HepG2 (cell line): ENCODE measurements at regions not wholly inside any gene's neighbourhood (a gene's known extent, or its start where the extent isn't known, plus 50 kb on each side); places are given as distances from the start of the nearest gene placed in this dataset.

Source experiments
- ATAC-seq: fragments of 200-7000 bp; cut with Tn5 transposase; 3 replicates; pipeline ENCODE4 v1.9.1; 2020; ENCODE audit warnings: mild to moderate bottlenecking, moderate library complexity
- BruUV-seq: library from RNA; stranded (reverse); fragments of 400-500 nt; replicated peaks from 2 replicates; lab custom pipeline; 2021; lab: Mats Ljungman, UMichigan
- CTCF ChIA-PET: fragments of 300-600 bp; formaldehyde crosslinking; extraction: SDS; loops from one replicate; lab custom pipeline; 2021; ENCODE audit warnings: low total read pairs, inconsistent platforms, low intra/inter-chr PET ratio; lab: Yijun Ruan, JAX
- POLR2A ChIA-PET: fragments of 350-600 bp; sonication (Branson Sonifier 250); formaldehyde crosslinking; loops from one replicate; lab custom pipeline; 2020; ENCODE audit warnings: antibody characterized with exemption, inconsistent platforms; lab: Yijun Ruan, JAX
- DNase-seq: peaks from one replicate; pipeline ENCODE4 v3.0.0-alpha.2; 2015; ENCODE audit warnings: low spot score
- FAIRE-seq: peaks from 3 replicates; lab custom pipeline; 2011; peaks lifted over from hg19 to GRCh38; lab: Jason Lieb, UNC
- H2AFZ ChIP-seq: one replicate; pipeline ENCODE4 v1.6.1; 2011; ENCODE audit warnings: low read length, inconsistent platforms
- H3K27ac ChIP-seq: fragments of 300-600 bp; 3 replicates; pipeline ENCODE4 v1.8.0; 2011; ENCODE audit warnings: mixed run types, mild to moderate bottlenecking, mixed read lengths, low read length, inconsistent platforms; ENCODE audit not compliant: insufficient read depth; ENCODE audit errors: extremely low read length
- H3K27me3 ChIP-seq, 2 experiments: fragments of 200-600 bp in 1 of 2; 2 replicates in 1 of 2; 3 replicates in 1 of 2; pipeline versions ENCODE4 v1.6.0 to v1.8.0; 2011; ENCODE audit warnings: low read length in 2 of 2, mild to moderate bottlenecking in 2 of 2, moderate library complexity in 2 of 2, inconsistent platforms in 1 of 2; ENCODE audit not compliant: insufficient read depth in 2 of 2, control insufficient read depth in 1 of 2
- H3K36me3 ChIP-seq, 2 experiments: fragments of 200-600 bp in 1 of 2; replicated peaks in 1 of 2; 2 replicates in 1 of 2; 3 replicates in 1 of 2; pipeline versions ENCODE4 v1.5.1 to v1.8.0; 2011; ENCODE audit warnings: low read length in 2 of 2, inconsistent platforms in 1 of 2; ENCODE audit not compliant: insufficient read depth in 2 of 2, control insufficient read depth in 1 of 2
- H3K4me1 ChIP-seq: 2 replicates; pipeline ENCODE4 v1.5.1; 2012; ENCODE audit warnings: low read length, inconsistent platforms; ENCODE audit not compliant: insufficient read depth
- H3K4me2 ChIP-seq: 2 replicates; pipeline ENCODE4 v1.6.0; 2011; ENCODE audit warnings: low read depth, low read length, inconsistent platforms
- H3K4me3 ChIP-seq, 3 experiments: fragments of 200-600 bp in 1 of 3; sonication (generic), shearing (Covaris generic) in 1 of 3; replicated peaks in 1 of 3; 2 replicates each; pipeline ENCODE4 v1.5.1; 2011 to 2016; ENCODE audit warnings: low read length in 3 of 3, inconsistent platforms in 2 of 3, low read depth in 2 of 3, mild to moderate bottlenecking in 2 of 3, control low read depth in 1 of 3, mixed read lengths in 1 of 3; ENCODE audit not compliant: insufficient read depth in 1 of 3
- H3K79me2 ChIP-seq: one replicate; pipeline ENCODE4 v1.6.1; 2011; ENCODE audit warnings: low read length, inconsistent platforms; ENCODE audit not compliant: insufficient read depth
- H3K9ac ChIP-seq: 2 replicates; pipeline ENCODE4 v1.6.0; 2011; ENCODE audit warnings: mild to moderate bottlenecking, low read depth, low read length, inconsistent platforms; ENCODE audit not compliant: insufficient read depth
- H3K9me3 ChIP-seq: 2 replicates; pipeline ENCODE4 v1.5.1; 2012; ENCODE audit warnings: mild to moderate bottlenecking, low read length
- H4K20me1 ChIP-seq: 2 replicates; pipeline ENCODE4 v1.6.0; 2011; ENCODE audit warnings: inconsistent platforms, mild to moderate bottlenecking, low read length, moderate library complexity; ENCODE audit not compliant: insufficient read depth
- ARID2 ChIP-seq: sonication (generic); formaldehyde crosslinking; IDR thresholded peaks from 2 replicates; pipeline ENCODE4 v1.8.1; 2022; ENCODE audit warnings: mild to moderate bottlenecking, missing genetic modification reagents, borderline replicate concordance
- PCBP1 ChIP-seq: fragments of 200-400 bp; formaldehyde crosslinking; IDR thresholded peaks from 2 replicates; pipeline ENCODE4 v1.6.1; 2017; ENCODE audit warnings: mild to moderate bottlenecking, low read depth, low read length, borderline replicate concordance
- RBAK ChIP-seq: sonication (generic); formaldehyde crosslinking; IDR thresholded peaks from 2 replicates; pipeline ENCODE4 v1.5.1; 2020; ENCODE audit warnings: mild to moderate bottlenecking, missing genetic modification reagents
- TMF1 ChIP-seq: sonication (generic); formaldehyde crosslinking; IDR thresholded peaks from 2 replicates; pipeline ENCODE4 v1.8.1; 2022; ENCODE audit warnings: low read depth, missing genetic modification reagents
- ZNF225 ChIP-seq: sonication (generic); formaldehyde crosslinking; IDR thresholded peaks from 2 replicates; pipeline ENCODE4 v1.4.0; 2020; ENCODE audit warnings: mild to moderate bottlenecking, missing genetic modification reagents
- ZNF296 ChIP-seq: sonication (generic); formaldehyde crosslinking; conservative IDR thresholded peaks from 2 replicates; pipeline ENCODE4 v1.5.0; 2020; ENCODE audit warnings: mild to moderate bottlenecking, missing genetic modification reagents
- ZNF503 ChIP-seq: sonication (generic); formaldehyde crosslinking; IDR thresholded peaks from 2 replicates; pipeline ENCODE4 v1.4.0; 2020; ENCODE audit warnings: missing genetic modification reagents
- ZNF629 ChIP-seq: sonication (generic); formaldehyde crosslinking; conservative IDR thresholded peaks from 2 replicates; pipeline ENCODE4 v1.5.0; 2020; ENCODE audit warnings: missing genetic modification reagents
- ZNF709 ChIP-seq: sonication (generic); formaldehyde crosslinking; IDR thresholded peaks from 2 replicates; pipeline ENCODE4 v1.5.0; 2020; ENCODE audit warnings: mild to moderate bottlenecking, missing genetic modification reagents
- ZNF772 ChIP-seq: sonication (generic); formaldehyde crosslinking; IDR thresholded peaks from 2 replicates; pipeline ENCODE4 v1.5.0; 2020; ENCODE audit warnings: mild to moderate bottlenecking, missing genetic modification reagents
- WGBS: methylation state at CpG from one replicate; pipeline ENCODE4 v1.1.6; 2017; ENCODE audit warnings: low lambda C conversion rate; 5-methylcytosine and 5-hydroxymethylcytosine counted together
- in situ Hi-C: cut with HindIII; loops from 2 replicates; pipeline ENCODE4 v1.10.0; 2017; ENCODE audit warnings: low pct_unique_long_range_greater_than_20kb; ENCODE audit not compliant: extremely low pct_ligation_motif_present
- intact Hi-C: fragments of 100-400 bp; cut with micrococcal nuclease; formaldehyde crosslinking; loops from one replicate; pipeline ENCODE4 v1.10.0; 2022; ENCODE audit not compliant: unreplicated experiment

- TF ChIP-seq ZNF503 (CRISPR knock-in tag) (no peak), ZNF296 (CRISPR knock-in tag) (no peak), PCBP1 (no peak), ARID2 (CRISPR knock-in tag) (no peak), ZNF772 (no peak), ZNF709 (CRISPR knock-in tag) (no peak), TMF1 (CRISPR knock-in tag) (no peak), RBAK (CRISPR knock-in tag) (no peak)
These were observed 165.9 kb upstream of the ATXN1 start (continued) for GRCh38 chr6:16927205-16927604.

- in situ Hi-C loops (no loop called here), intact Hi-C loops (no loop called here)
- no TSS peak for BruUV-seq
- WGBS = 2% methylated on average over 4 of the region's 4 CpGs
- TF ChIP-seq ZNF629 (CRISPR knock-in tag) (no peak), ZNF225 (CRISPR knock-in tag) (no peak)
- Histone ChIP-seq H3K27ac (no peak overlapping the region), H3K4me1 (no peaks in the 10 kb centered on the region), H3K36me3 (no peaks in the 10 kb centered on the region), H2AFZ (no peak overlapping the region), H3K9me3 (no peaks in the 10 kb centered on the region), H3K27me3 (no peaks in the 10 kb centered on the region), H4K20me1 (no peaks in the 10 kb centered on the region), H3K4me2 (no peak overlapping the region), H3K4me3 (no peak overlapping the region), H3K9ac (no peak overlapping the region), H3K79me2 (no peaks in the 10 kb centered on the region)
- DNase-seq = no peak
- CTCF ChIA-PET = no interaction called here
- ATAC-seq = no peak
- POLR2A ChIA-PET = no interaction called here
- FAIRE-seq = no peak
These were observed 164.2 kb upstream of the ATXN1 start for GRCh38 chr6:16925461-16925860.
